Endothelial cell of umbilical vein (primary cell): ENCODE measurements at regions not wholly inside any gene's neighbourhood (a gene's known extent, or its start where the extent isn't known, plus 50 kb on each side); places are given as distances from the start of the nearest gene placed in this dataset.

Experiments used
- BruUV-seq: library from RNA; stranded (reverse); fragments of 400-500 nt; replicated peaks from 2 replicates; lab custom pipeline; 2021; lab: Mats Ljungman, UMichigan
- CTCF ChIA-PET: fragments of 300-600, 350-600 bp; sonication (Branson Sonifier 250); formaldehyde crosslinking; loops from one replicate; lab custom pipeline; 2021; ENCODE audit warnings: antibody characterized with exemption, inconsistent platforms; lab: Charles Lee
- POLR2A ChIA-PET: fragments of 300-600, 350-600 bp; sonication (Branson Sonifier 250); formaldehyde crosslinking; loops from one replicate; lab custom pipeline; 2021; ENCODE audit warnings: antibody characterized with exemption, inconsistent platforms; lab: Charles Lee
- DNase-seq: peaks from one replicate; pipeline ENCODE4 v3.0.0-alpha.2; 2011; ENCODE audit warnings: low read depth, low spot score
- FAIRE-seq: peaks from 2 replicates; lab custom pipeline; 2011; peaks lifted over from hg19 to GRCh38; lab: Jason Lieb, UNC
- H2AFZ ChIP-seq: 2 replicates; pipeline ENCODE4 v1.6.0; 2012; ENCODE audit warnings: low read depth, low read length, control low read depth, inconsistent platforms
- H3K27ac ChIP-seq: 2 replicates; pipeline ENCODE4 v1.5.1; 2011; ENCODE audit warnings: low read depth, mild to moderate bottlenecking, control low read depth, low read length, moderate library complexity; ENCODE audit not compliant: insufficient read depth
- H3K27me3 ChIP-seq, 2 experiments: 2 replicates each; pipeline versions ENCODE4 v1.6.0 to v1.6.1; 2011; ENCODE audit warnings: low read length in 2 of 2, mixed read lengths in 1 of 2; ENCODE audit not compliant: control insufficient read depth in 2 of 2, insufficient read depth in 2 of 2
- H3K36me3 ChIP-seq, 2 experiments: 2 replicates in 1 of 2; 3 replicates in 1 of 2; pipeline ENCODE4 v1.5.1; 2011; ENCODE audit warnings: low read length in 2 of 2, mild to moderate bottlenecking in 1 of 2, moderate library complexity in 1 of 2; ENCODE audit not compliant: control insufficient read depth in 2 of 2, insufficient read depth in 2 of 2; ENCODE audit errors: extremely low read depth in 1 of 2
- H3K4me1 ChIP-seq: 3 replicates; pipeline ENCODE4 v1.5.1; 2011; ENCODE audit warnings: mild to moderate bottlenecking, low read length; ENCODE audit not compliant: control insufficient read depth, insufficient read depth; ENCODE audit errors: extremely low read depth
- H3K4me2 ChIP-seq: 2 replicates; pipeline ENCODE4 v1.6.1; 2011; ENCODE audit warnings: low read length, control low read depth, mixed read lengths; ENCODE audit not compliant: insufficient read depth
- H3K4me3 ChIP-seq, 3 experiments: fragments of 200-600 bp in 1 of 3; sonication (generic), shearing (Covaris generic) in 1 of 3; replicated peaks in 1 of 3; 2 replicates each; pipeline ENCODE4 v1.5.1; 2011 to 2016; ENCODE audit warnings: control low read depth in 3 of 3, low read length in 3 of 3, mild to moderate bottlenecking in 2 of 3, inconsistent platforms in 1 of 3, low read depth in 1 of 3, moderate library complexity in 1 of 3; ENCODE audit not compliant: insufficient read depth in 1 of 3
- H3K79me2 ChIP-seq: 2 replicates; pipeline ENCODE4 v1.6.0; 2012; ENCODE audit warnings: low read length, inconsistent platforms; ENCODE audit not compliant: control insufficient read depth, insufficient read depth
- H3K9ac ChIP-seq: replicated peaks from 2 replicates; pipeline ENCODE3; 2011; ENCODE audit warnings: low read length, control low read depth; ENCODE audit not compliant: insufficient read depth; ENCODE audit errors: extremely low read depth
- H3K9me1 ChIP-seq: replicated peaks from 3 replicates; pipeline ENCODE4 v1.6.0; 2011; ENCODE audit warnings: mild to moderate bottlenecking, low read length; ENCODE audit not compliant: control insufficient read depth, insufficient read depth; ENCODE audit errors: extremely low read depth
- H3K9me3 ChIP-seq: replicated peaks from 2 replicates; pipeline ENCODE4 v1.5.1; 2012; ENCODE audit warnings: low read length, inconsistent platforms; ENCODE audit not compliant: control insufficient read depth, insufficient read depth
- H4K20me1 ChIP-seq: replicated peaks from 2 replicates; pipeline ENCODE3; 2011; ENCODE audit warnings: mild to moderate bottlenecking, low read length; ENCODE audit not compliant: control insufficient read depth, insufficient read depth; ENCODE audit errors: extremely low read depth
- EZH2 ChIP-seq: IDR thresholded peaks from 2 replicates; pipeline ENCODE4 v1.6.1; 2012; ENCODE audit warnings: borderline replicate concordance, low read depth, mild to moderate bottlenecking, moderate library complexity, low read length, inconsistent platforms; ENCODE audit not compliant: severe bottlenecking
- FOS ChIP-seq: IDR thresholded peaks from 2 replicates; pipeline ENCODE4 v1.6.1; 2011; ENCODE audit warnings: mild to moderate bottlenecking, low read length, moderate library complexity, borderline replicate concordance; ENCODE audit not compliant: insufficient read depth
- GATA2 ChIP-seq: IDR thresholded peaks from 2 replicates; pipeline ENCODE4 v1.7.0; 2011; ENCODE audit warnings: low read depth, mild to moderate bottlenecking, moderate library complexity, mixed read lengths, low read length; ENCODE audit not compliant: insufficient read length, insufficient read depth
- JUN ChIP-seq: IDR thresholded peaks from 2 replicates; pipeline ENCODE4 v1.6.1; 2011; ENCODE audit warnings: borderline replicate concordance, low read depth; ENCODE audit not compliant: insufficient read length, insufficient read depth
- MYC ChIP-seq: IDR thresholded peaks from one replicate; pipeline ENCODE4 v1.6.1; 2011; ENCODE audit warnings: mild to moderate bottlenecking, low read depth, low read length
- POLR2A ChIP-seq: IDR thresholded peaks from 2 replicates; pipeline ENCODE4 v1.6.1; 2012; ENCODE audit warnings: low read depth, mild to moderate bottlenecking, control low read depth, low read length
- POLR2AphosphoS5 ChIP-seq: IDR thresholded peaks from 2 replicates; pipeline ENCODE4 v1.6.1; 2012; ENCODE audit warnings: low read depth, mild to moderate bottlenecking, control low read depth, low read length, moderate library complexity; ENCODE audit not compliant: insufficient read depth
- dilution Hi-C: fragments of 300-500 bp; cut with MboI; formaldehyde crosslinking; loops from one replicate; pipeline ENCODE4 v1.15.0; 2019; ENCODE audit warnings: low sequenced_read_pairs; ENCODE audit not compliant: extremely low pct_ligation_motif_present
- intact Hi-C: fragments of 100-400 bp; cut with micrococcal nuclease; formaldehyde crosslinking; loops from one replicate; pipeline ENCODE4 v1.10.0; 2022
- TF ChIP-seq, protein P1 (sequence below), 2 donors: IDR thresholded peaks; 1 replicate in 1 of 2; 2 replicates in 1 of 2; pipeline ENCODE4 v1.5.1; 2011; ENCODE audit warnings: low read length in 2 of 2, mild to moderate bottlenecking in 2 of 2, moderate library complexity in 2 of 2, control low read depth in 1 of 2, inconsistent platforms in 1 of 2, low read depth in 1 of 2; ENCODE audit not compliant: insufficient read depth in 1 of 2; ENCODE audit errors: extremely low read depth in 1 of 2
- TF ChIP-seq, protein P2 (sequence below): IDR thresholded peaks from 2 replicates; pipeline ENCODE4 v1.6.1; 2011; ENCODE audit not compliant: insufficient read depth, insufficient read length

GRCh38 chr6:106785298-106785697, 155.9 kb downstream of the QRSL1 start:
- intact Hi-C loops: no loop called here
- Histone ChIP-seq H3K4me3 (no peak overlapping the region), H2AFZ (no peak overlapping the region), H3K4me2 (no peak overlapping the region), H3K79me2 (no peaks in the 10 kb centered on the region), H3K27ac (no peak overlapping the region), H3K27me3 (no peaks in the 10 kb centered on the region), H3K9me1 (no peaks in the 10 kb centered on the region), H4K20me1 (no peaks in the 10 kb centered on the region), H3K9me3 (no peaks in the 10 kb centered on the region), H3K9ac (no peak overlapping the region), H3K4me1 (no peaks in the 10 kb centered on the region), H3K36me3 (no peaks in the 10 kb centered on the region)
- DNase-seq (no peak), FAIRE-seq (no peak)
- CTCF ChIA-PET: no interaction called here
- dilution Hi-C loops: no loop called here
- POLR2A ChIA-PET: no interaction called here
- TF ChIP-seq POLR2AphosphoS5 (no peak), GATA2 (no peak), FOS (no peak), POLR2A (no peak), MYC (no peak), EZH2 (no peak), JUN (no peak)
- TF ChIP-seq, protein P1, sequence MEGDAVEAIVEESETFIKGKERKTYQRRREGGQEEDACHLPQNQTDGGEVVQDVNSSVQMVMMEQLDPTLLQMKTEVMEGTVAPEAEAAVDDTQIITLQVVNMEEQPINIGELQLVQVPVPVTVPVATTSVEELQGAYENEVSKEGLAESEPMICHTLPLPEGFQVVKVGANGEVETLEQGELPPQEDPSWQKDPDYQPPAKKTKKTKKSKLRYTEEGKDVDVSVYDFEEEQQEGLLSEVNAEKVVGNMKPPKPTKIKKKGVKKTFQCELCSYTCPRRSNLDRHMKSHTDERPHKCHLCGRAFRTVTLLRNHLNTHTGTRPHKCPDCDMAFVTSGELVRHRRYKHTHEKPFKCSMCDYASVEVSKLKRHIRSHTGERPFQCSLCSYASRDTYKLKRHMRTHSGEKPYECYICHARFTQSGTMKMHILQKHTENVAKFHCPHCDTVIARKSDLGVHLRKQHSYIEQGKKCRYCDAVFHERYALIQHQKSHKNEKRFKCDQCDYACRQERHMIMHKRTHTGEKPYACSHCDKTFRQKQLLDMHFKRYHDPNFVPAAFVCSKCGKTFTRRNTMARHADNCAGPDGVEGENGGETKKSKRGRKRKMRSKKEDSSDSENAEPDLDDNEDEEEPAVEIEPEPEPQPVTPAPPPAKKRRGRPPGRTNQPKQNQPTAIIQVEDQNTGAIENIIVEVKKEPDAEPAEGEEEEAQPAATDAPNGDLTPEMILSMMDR (IDR thresholded peaks at IDR 0.05; ENCODE audit: extremely low read depth in 1 of 2, insufficient read depth in 1 of 2, low read depth in 1 of 2, low read length in 2 of 2): no peak
- TF ChIP-seq, protein P2, sequence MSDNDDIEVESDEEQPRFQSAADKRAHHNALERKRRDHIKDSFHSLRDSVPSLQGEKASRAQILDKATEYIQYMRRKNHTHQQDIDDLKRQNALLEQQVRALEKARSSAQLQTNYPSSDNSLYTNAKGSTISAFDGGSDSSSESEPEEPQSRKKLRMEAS: no peak
- BruUV-seq: no TSS peak
